HUES64 (cell line): ENCODE measurements at regions not wholly inside any gene's neighbourhood (a gene's known extent, or its start where the extent isn't known, plus 50 kb on each side); places are given as distances from the start of the nearest gene placed in this dataset.
"Not testable (repeated sequence)": the region's sequence is repeated elsewhere in the genome, so short reads cannot be mapped to it uniquely, and the experiment has no call there.

ENCODE experiments used
- H3K27ac ChIP-seq: 2 replicates; pipeline ENCODE4 v1.7.0; 2013; ENCODE audit warnings: low read depth, low read length, inconsistent platforms
- H3K27me3 ChIP-seq: 2 replicates; pipeline ENCODE4 v1.6.1; 2013; ENCODE audit warnings: mild to moderate bottlenecking, low read length; ENCODE audit not compliant: insufficient read depth
- H3K36me3 ChIP-seq: 2 replicates; pipeline ENCODE4 v1.6.1; 2013; ENCODE audit warnings: mild to moderate bottlenecking, low read length; ENCODE audit not compliant: insufficient read depth
- H3K4me1 ChIP-seq: 2 replicates; pipeline ENCODE4 v1.6.1; 2013; ENCODE audit warnings: mild to moderate bottlenecking, low read length, moderate library complexity; ENCODE audit not compliant: insufficient read depth
- H3K4me3 ChIP-seq: 2 replicates; pipeline ENCODE4 v1.5.1; 2013; ENCODE audit warnings: mild to moderate bottlenecking, low read length, moderate library complexity
- H3K9ac ChIP-seq: 2 replicates; pipeline ENCODE4 v1.6.1; 2013; ENCODE audit warnings: mild to moderate bottlenecking, low read depth, low read length
- H3K9me3 ChIP-seq: 2 replicates; pipeline ENCODE4 v1.6.1; 2013; ENCODE audit warnings: low read depth, low read length; ENCODE audit not compliant: insufficient read depth
- WGBS: fragments of 150-250, 120-280 bp; methylation state at CpG from one replicate; pipeline ENCODE4 v1.1.7; 2013; ENCODE audit warnings: missing lambda C conversion rate; 5-methylcytosine and 5-hydroxymethylcytosine counted together

- Histone ChIP-seq H3K4me3 (no peak overlapping the region), H3K27me3 (no peaks in the 10 kb centered on the region), H3K9ac (no peak overlapping the region), H3K9me3 (no peaks in the 10 kb centered on the region), H3K4me1 (peaks cover 9% of the 10 kb centered on the region; the same call in 1 of the 2 replicates), H3K36me3 (no peaks in the 10 kb centered on the region), H3K27ac (no peak overlapping the region)
- WGBS, result 75% methylated on average over 2 of the region's 4 CpGs
Observed at GRCh38 chrX:22800360-22800759, 199.4 kb upstream of the DDX53 start.

- Histone ChIP-seq H3K4me3 (no peak overlapping the region), H3K27me3 (no peaks in the 10 kb centered on the region), H3K9ac (no peak overlapping the region), H3K27ac (no peak overlapping the region), H3K4me1 (peaks cover 9% of the 10 kb centered on the region; the same call in 1 of the 2 replicates), H3K9me3 (no peaks in the 10 kb centered on the region), H3K36me3 (no peaks in the 10 kb centered on the region)
- WGBS, result no CpG with 5 or more reads among the region's 1 CpG
Observed at GRCh38 chrX:22800806-22801205, 199.0 kb upstream of the DDX53 start.

- no peak overlapping the region for H3K27ac ChIP-seq
- WGBS, result 87% methylated on average over 1 of the region's 1 CpG
- H3K27me3 ChIP-seq, result no peaks in the 10 kb centered on the region
- H3K9me3 ChIP-seq, result no peaks in the 10 kb centered on the region
- H3K9ac ChIP-seq, result no peak overlapping the region
- no peaks in the 10 kb centered on the region for H3K36me3 ChIP-seq
- H3K4me3 ChIP-seq, result no peak overlapping the region
- peaks cover 9% of the 10 kb centered on the region; the same call in 1 of the 2 replicates for H3K4me1 ChIP-seq
Observed at GRCh38 chrX:22803353-22803752, 196.4 kb upstream of the DDX53 start.

- no peak overlapping the region for H3K27ac ChIP-seq
- no peaks in the 10 kb centered on the region for H3K4me1 ChIP-seq
- H3K9me3 ChIP-seq, result no peaks in the 10 kb centered on the region
- WGBS, result 80% methylated on average over 1 of the region's 2 CpGs
- no peak overlapping the region for H3K4me3 ChIP-seq
- H3K36me3 ChIP-seq, result no peaks in the 10 kb centered on the region
- no peaks in the 10 kb centered on the region for H3K27me3 ChIP-seq
- no peak overlapping the region for H3K9ac ChIP-seq
Observed at GRCh38 chrX:22810876-22811275, 188.9 kb upstream of the DDX53 start.

GRCh38 chrX:22818061-22818460, 181.7 kb upstream of the DDX53 start:
- no peaks in the 10 kb centered on the region for H3K36me3 ChIP-seq
- no peak overlapping the region for H3K27ac ChIP-seq
- no peak overlapping the region for H3K4me3 ChIP-seq

GRCh38 chrX:22855693-22856092, 144.1 kb upstream of the DDX53 start:
- Histone ChIP-seq H3K4me3 (no peak overlapping the region), H3K27me3 (no peaks in the 10 kb centered on the region), H3K4me1 (no peaks in the 10 kb centered on the region), H3K9ac (no peak overlapping the region), H3K9me3 (no peaks in the 10 kb centered on the region), H3K36me3 (no peaks in the 10 kb centered on the region), H3K27ac (no peak overlapping the region)

More at GRCh38 chrX:22818061-22818460, 181.7 kb upstream of the DDX53 start:
- Histone ChIP-seq H3K9ac (no peak overlapping the region), H3K9me3 (no peaks in the 10 kb centered on the region), H3K4me1 (no peaks in the 10 kb centered on the region), H3K27me3 (no peaks in the 10 kb centered on the region)

- Histone ChIP-seq H3K9ac (no peak overlapping the region), H3K27me3 (no peaks in the 10 kb centered on the region), H3K9me3 (no peaks in the 10 kb centered on the region), H3K27ac (no peak overlapping the region), H3K36me3 (no peaks in the 10 kb centered on the region), H3K4me1 (no peaks in the 10 kb centered on the region), H3K4me3 (no peak overlapping the region)
Observed at GRCh38 chrX:22859642-22860041, 140.1 kb upstream of the DDX53 start.

GRCh38 chrX:22866801-22867200, 133.0 kb upstream of the DDX53 start:
- not testable (repeated sequence) for H3K9me3 ChIP-seq, H3K4me3 ChIP-seq, H3K9ac ChIP-seq, H3K4me1 ChIP-seq, H3K36me3 ChIP-seq, H3K27ac ChIP-seq, H3K27me3 ChIP-seq
- WGBS, result 76% methylated on average over 5 of the region's 5 CpGs

GRCh38 chrX:22882543-22882942, 117.2 kb upstream of the DDX53 start:
- no peaks in the 10 kb centered on the region for H3K36me3 ChIP-seq
- no peak overlapping the region for H3K27ac ChIP-seq
- H3K9ac ChIP-seq, result no peak overlapping the region
- no peaks in the 10 kb centered on the region for H3K4me1 ChIP-seq
- H3K27me3 ChIP-seq, result no peaks in the 10 kb centered on the region
- H3K9me3 ChIP-seq, result no peaks in the 10 kb centered on the region
- no CpG with 5 or more reads among the region's 2 CpGs for WGBS
- H3K4me3 ChIP-seq, result no peak overlapping the region

- no peaks in the 10 kb centered on the region for H3K27me3 ChIP-seq
- H3K4me3 ChIP-seq, result no peak overlapping the region
- H3K4me1 ChIP-seq, result no peaks in the 10 kb centered on the region
- WGBS, result 90% methylated on average over 3 of the region's 3 CpGs
- H3K27ac ChIP-seq, result no peak overlapping the region
- no peaks in the 10 kb centered on the region for H3K36me3 ChIP-seq
- no peaks in the 10 kb centered on the region for H3K9me3 ChIP-seq
- no peak overlapping the region for H3K9ac ChIP-seq
Observed at GRCh38 chrX:22889819-22890218, 109.9 kb upstream of the DDX53 start.

- no peak overlapping the region for H3K4me3 ChIP-seq
- no peaks in the 10 kb centered on the region for H3K36me3 ChIP-seq
- H3K4me1 ChIP-seq, result no peaks in the 10 kb centered on the region
- no peak overlapping the region for H3K9ac ChIP-seq
- no peak overlapping the region for H3K27ac ChIP-seq
- 90% methylated on average over 1 of the region's 3 CpGs for WGBS
- no peaks in the 10 kb centered on the region for H3K27me3 ChIP-seq
- H3K9me3 ChIP-seq, result no peaks in the 10 kb centered on the region
Observed at GRCh38 chrX:22912616-22913015, 87.1 kb upstream of the DDX53 start.

GRCh38 chrX:22922961-22923360, 76.8 kb upstream of the DDX53 start:
- no peaks in the 10 kb centered on the region for H3K9me3 ChIP-seq
- H3K4me3 ChIP-seq, result no peak overlapping the region
- H3K4me1 ChIP-seq, result no peaks in the 10 kb centered on the region
- no peaks in the 10 kb centered on the region for H3K36me3 ChIP-seq
- WGBS, result 97% methylated on average over 4 of the region's 5 CpGs
- H3K27me3 ChIP-seq, result no peaks in the 10 kb centered on the region
- H3K9ac ChIP-seq, result no peak overlapping the region
- H3K27ac ChIP-seq, result no peak overlapping the region
